Stimulated activated CD4-positive, alpha-beta T cell treated with anti-CD3 and anti-CD28 coated beads, Interleukin-1b, Interleukin-23, amount 100 ng/mL, for 24 hours (primary cell): ENCODE measurements at regions not wholly inside any gene's neighbourhood (a gene's known extent, or its start where the extent isn't known, plus 50 kb on each side); places are given as distances from the start of the nearest gene placed in this dataset.
"Not testable (repeated sequence)": the region's sequence is repeated elsewhere in the genome, so short reads cannot be mapped to it uniquely, and the experiment has no call there.

Experiments
- DNase-seq, 4 experiments: peaks; one replicate each; pipeline ENCODE4 v3.0.0-alpha.2; 2020; ENCODE audit warnings: low read depth in 4 of 4, low spot score in 1 of 4

DNA sequence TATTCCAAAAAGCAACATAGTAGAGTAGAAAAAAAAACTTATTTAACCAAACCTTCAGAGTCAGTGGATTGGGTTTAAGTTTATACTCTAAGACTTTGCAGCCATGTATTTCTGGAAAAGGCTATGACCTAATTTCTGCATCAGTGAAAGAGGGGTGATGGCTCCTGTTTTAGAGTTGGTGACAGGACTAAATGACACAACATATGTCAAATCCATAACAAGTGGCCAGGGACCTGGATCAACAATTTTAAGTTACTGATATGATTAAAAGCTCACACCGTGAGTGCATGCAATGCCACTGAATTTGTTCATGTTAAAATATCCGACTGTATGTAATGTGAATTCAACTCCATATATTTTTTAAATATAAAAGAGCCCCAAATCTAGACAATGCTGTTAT lies 390.6 kb downstream of the TNS3 start:
- no peak for DNase-seq

DNA sequence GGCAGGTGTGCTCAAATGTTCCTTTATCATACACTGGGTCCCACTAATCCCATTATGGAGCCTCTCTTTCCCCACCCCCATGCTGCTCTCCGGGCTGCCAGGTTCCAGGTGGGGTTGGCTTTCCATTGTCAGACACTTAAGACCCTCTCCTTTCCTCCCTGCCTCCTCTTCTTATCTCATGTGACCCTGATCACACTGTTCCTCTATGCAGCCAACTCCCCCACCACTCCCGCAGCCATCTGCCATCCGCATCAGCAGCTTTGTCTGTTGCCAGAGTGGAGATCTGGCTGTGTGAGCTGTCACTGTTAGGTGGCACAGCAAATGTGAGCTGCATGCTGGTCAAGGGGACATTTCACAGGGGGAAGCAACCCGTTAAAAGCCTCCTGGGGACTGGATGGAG lies 391.4 kb downstream of the TNS3 start:
- no peak for DNase-seq

DNA sequence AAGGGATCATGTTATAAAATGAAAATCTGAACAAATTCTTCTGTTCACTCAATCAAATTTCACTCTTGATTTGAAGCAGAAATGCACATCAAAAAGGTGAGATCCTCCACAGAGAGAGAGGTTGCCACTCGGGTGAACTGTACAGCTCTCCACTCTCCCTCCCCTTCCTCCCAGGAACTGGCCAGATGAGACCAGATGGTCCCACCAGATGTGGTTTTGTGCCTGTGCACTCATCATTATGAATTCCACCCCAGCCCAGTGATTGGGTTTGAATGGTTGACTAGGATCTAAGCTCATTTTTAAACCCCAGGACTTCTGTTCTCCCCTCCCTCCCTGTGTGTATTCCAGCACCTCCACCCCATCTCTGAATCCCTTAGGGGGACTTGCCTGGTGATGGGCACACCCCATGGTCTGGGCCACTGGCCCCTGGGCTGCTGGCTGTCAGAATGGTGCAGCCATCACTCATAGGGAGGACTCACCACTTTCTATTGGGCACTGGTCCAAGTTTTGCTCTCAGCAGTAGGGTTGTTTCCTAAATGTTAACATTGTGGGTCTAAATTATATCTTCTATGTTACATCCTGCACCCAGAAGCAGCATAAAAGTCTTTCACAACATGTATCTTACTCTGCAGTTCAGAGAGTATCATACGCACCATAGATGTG lies 393.1 kb downstream of the TNS3 start:
- DNase-seq: no peak

DNA sequence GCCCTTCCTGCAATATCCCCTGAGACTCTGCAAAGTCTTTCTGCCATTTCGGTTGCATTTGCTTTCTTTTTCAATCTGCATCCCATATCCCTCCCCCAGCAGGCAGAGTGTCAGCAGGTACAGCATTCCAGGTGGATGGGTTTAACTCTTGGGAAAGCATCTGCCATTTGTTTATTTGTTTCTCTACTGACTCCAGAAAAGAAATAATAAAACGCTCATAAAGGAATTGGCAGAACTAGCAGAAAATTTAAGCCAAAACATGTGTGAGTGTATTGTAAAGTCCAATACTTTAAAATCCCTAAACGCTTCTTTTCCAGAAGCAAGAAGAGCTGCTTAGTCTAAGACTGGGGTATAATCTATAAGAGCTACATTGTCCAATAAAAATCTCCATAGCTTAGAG lies 393.8 kb downstream of the TNS3 start:
- no peak for DNase-seq

DNA sequence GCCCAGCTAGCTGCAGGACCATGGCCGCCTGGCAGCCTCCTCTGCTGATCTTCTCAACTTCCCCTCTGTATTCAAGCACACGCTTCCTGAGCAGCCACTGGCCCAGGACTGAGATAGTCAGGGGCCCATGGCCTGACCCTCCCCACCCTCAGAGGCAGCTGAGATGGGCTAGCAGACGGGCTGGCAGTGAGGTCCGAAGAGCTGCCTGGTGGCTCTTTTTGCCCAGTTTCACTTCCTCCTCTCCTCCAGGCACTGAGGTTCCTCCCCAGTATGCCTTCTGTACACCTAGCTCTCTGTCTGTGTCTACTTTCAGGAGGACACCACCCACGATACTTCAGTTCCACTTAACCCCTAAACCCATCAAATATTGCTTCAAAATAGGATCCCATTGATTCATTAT lies 395.6 kb downstream of the TNS3 start:
- no peak for DNase-seq

DNA sequence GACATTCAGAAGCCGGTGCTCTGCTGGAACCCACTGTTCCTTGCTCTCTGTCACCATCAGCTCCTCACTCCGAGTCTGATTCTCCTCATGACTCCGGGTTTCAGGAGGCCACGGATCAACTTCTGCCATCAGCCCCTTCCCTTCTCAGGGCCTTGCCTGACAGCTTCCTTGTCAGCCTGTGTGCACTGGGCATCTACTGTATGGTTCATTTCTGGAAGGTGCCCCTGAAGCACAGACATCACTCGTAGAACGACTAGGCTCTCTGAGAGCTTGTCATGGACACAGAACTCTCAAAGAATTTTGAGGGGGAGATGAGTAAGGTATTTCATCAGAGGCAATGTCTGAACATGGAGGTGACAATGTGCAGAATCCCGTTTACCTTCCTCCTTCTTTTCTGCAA lies 396.1 kb downstream of the TNS3 start:
- DNase-seq: no peak

DNA sequence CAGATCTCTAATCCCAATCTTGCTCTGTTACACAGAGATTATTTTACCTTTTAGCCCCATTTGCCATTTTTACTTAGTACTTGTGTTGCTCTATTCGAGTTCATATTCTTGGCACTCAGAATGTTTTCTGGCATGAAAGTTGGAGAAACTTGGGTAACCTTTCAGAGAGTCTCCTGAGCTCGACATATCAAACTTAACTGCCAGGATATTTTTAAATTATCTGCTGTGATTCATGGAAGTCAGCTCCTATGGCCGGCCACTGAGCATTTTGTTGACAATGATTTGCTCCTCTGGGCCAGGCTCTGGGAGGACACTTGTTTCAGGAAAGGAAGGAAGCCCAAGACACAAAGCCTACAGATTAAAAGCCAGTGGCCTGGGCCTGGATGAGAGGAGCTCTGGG lies 396.7 kb downstream of the TNS3 start:
- DNase-seq: no peak

DNA sequence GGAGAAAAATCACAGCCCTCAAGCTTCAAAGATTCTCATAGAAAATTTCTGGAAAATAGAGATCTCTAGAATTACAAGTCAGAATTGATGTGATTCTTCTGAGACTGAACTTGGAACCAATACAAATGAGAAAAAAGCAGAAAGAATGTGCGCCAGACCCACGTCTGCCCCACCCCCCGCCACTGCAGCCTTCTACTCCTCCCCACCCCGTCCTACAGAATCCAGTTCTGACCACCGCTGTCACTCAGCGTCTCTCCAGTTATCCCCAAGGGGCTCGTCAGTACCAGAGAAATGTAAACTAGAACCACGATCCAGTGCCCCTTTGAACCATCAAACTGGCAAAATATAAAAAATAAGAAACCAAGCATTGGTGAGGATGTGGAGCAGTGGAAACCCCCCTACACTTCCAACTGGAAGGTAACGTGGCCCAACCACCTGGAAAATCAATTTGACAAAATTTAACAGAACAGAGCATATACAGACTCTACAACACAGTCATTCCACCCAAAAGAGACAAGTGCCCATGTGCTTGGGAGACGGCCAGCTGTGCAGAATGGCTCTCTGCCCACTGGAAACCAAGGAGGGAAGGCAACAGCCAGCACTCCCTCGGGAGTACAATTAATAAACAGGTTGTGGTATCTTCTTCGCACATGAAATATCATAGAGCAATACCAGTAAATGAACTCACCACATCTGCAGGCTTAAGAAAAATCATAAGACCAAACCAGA lies 397.9 kb downstream of the TNS3 start:
- DNase-seq: no peak

DNA sequence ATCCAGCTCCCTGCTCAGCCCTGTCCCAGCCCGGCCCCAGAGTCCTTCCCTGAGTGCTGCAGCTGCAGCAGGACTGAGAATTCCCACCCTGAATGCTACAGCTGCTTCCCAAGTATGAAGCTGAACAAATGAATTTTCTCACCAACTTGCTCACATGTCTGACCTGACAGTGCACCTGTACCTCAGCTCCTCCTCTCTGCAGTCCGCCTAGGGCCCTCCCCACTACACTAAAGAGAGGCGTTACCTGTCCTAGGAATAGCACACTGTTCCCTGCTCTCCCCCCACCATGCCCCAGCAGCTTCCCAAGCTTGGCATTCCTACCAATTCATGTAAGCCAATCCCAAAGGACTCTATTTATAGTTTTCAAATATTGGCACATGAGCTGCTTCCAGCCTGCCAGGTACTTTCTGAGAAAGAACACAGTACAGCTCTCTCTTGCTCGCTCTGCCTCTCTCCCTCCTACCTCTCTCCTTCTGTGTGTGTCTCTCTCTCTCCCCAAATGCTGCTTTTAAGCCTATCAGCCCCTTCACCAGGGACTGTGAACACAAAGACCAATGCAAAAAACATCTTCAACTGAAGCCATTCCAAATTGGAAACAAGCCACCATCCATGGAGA lies 400.1 kb downstream of the TNS3 start:
- DNase-seq: no peak

DNA sequence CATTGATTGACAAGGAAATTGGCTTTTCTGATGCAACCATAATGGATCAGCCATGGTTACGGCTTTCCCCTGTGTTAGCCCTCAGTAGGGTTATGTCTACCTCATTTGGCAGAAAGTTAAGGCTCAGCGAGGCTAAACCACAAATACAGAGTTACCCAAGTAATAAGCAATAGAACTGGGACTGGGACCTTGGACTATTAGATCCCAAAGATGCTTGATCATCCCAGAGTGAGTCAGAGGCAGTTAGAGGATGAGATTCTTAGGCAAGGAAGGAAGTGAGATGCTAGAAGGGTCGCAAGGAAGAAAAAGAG lies 401.4 kb downstream of the TNS3 start:
- no peak for DNase-seq

DNA sequence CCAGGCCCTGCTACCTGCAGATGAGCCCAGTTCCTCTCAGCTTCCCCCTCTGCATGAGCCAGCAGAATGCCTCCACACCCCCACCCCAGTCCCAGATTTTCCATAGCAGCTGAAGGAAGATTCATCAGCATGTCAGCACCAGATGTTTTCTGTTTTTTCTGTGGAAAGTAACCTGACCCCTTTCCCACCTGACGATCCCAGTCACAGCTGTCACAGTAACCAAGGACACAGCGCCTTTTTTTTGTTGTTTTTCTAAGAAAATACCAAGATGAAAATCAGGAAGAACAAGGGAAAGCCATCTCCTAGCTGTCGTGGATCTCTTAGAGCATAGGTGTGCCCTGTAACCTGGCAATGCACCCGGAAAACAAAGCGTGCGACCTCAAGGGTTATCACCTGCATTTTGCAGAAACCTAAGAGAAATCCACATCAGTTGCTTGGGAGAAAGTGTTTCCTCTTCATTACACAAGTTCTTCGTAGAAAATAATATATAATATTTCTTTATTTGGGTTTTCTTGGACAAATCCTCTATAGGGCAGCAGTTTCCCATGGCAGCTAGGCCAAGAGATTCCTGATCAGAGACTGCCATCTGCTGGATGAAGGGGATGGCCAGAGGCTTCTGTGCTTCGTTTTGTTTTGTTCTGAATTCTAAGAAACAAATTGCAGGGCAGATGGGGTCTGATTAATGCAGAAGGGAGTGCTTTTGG lies 401.9 kb downstream of the TNS3 start:
- DNase-seq: no peak

DNA sequence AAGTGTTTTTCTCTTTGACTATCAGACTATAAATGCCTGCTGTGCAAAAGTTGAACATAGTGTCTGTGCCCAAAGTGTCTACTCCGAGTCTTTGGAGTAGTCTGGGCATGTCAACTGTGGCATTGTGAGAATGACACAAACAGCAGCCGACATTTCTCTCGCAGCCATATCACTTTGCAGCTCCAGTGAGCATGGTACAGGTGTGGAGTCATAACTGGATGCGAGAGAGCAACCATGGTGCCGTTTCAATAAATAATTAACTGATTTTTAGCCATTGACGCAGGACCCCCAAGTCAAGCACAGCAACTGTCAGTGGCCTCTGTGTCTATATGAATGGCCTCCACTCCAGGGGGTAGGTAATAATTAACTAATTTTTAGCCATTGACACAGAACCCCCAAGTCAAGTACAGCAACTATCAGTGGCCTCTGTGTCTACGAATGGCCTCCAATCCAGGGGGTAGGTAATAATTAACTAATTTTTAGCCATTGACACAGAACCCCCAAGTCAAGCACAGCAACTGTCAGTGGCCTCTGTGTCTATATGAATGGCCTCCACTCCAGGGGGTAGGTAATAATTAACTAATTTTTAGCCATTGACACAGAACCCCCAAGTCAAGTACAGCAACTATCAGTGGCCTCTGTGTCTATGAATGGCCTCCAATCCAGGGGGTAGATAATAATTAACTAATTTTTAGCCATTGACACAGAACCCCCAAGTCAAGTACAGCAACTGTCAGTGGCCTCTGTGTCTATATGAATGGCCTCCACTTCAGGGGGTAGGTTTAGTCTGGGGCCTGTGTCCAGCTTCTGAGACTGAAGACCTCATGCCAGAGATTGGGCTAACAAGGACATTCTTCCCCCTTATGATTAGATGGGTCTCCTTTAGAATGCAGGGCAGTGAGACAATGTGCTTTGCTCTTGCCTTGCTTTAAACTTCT lies 409.0 kb downstream of the TNS3 start:
- DNase-seq: not testable (repeated sequence)

DNA sequence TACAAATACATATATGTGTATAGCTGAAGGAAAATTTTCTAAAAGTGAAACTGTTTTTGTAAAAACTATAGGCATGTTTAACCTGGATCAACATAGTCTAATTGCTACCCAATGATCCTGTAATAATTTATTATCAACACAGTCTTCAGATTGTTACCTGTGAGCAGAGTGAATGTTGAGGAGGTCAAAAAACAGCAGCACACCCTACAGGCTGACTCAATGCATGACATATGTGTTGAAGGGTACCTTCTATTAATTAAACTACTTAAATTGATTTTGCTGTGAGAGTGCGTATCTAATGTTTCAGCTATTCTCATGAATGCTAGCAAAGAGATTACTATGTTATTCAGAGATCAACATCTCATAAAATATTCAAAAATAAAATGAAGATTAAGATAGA lies 411.4 kb downstream of the TNS3 start:
- no peak for DNase-seq

DNA sequence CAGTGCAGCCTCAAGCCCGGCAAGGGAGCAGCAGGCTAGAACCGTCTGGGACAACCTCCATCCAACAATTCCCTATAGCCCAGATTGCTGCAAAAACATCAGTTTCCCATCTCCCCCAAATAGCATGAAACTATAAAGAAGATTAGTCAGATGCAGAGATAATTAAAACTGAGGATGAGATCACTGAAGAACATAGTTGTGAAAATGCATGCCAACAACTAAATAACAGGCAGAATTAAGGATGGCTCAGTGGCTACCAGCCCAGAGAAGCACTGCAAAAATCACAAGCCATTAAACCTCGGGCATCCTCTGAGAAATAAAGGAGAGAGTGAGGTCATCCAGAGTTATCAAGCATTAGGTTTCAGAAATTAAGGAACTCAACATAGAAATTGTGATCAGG lies 427.1 kb downstream of the TNS3 start:
- no peak for DNase-seq

DNA sequence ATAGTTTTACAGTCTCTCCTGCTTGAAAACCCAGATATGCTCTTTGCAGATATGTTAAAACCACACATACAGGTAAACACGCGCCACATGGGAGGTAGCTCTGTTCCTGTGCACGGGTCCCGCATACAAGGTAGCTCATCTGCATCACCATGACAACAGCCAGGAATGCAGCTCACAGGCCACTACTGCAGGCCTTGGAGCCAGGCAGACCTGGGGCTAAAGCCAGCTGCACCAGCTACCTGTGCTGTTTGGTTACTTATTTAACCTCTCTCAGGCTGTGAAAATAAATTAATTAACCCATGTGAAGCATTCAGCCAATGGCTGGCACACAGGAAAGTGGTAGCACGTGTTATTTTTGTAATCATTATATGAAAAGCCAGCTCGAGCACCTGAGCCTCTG lies 428.3 kb downstream of the TNS3 start:
- no peak for DNase-seq

DNA sequence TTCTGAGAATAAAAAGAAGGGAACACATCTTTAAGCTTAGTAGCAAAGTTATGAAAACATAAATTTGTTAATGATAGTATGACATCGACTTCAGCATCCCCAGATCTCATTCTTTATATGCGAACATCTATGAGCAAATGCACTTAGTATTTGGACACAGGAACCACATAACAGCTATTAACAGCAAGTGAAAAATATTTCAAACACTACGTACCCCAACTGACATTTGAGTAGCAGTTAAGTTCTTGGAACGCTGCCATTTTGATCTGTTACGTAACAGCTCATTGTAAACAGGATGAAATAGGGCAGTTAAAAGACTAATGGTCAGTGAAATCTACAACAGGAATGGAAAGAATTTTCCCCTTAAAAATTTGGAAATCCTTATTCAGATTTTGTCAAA lies 428.9 kb downstream of the TNS3 start:
- no peak for DNase-seq

DNA sequence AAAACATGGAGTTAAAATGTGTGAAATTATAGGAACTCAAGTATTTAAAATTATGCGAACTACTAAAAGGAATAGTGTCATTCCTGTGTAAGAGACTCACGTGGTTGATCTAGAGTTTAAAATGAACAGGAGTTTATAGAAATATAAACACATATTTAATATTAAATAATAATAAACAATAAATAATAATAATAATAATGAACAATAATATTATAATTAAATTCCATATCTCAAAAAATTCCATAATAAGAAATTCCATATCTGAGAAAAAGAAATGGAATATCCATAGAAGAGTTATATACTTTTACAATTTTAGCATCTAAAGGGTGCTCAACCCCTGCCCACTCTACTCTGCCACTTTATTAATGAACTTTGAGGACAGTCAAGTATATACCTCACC lies 429.6 kb downstream of the TNS3 start:
- no peak for DNase-seq

DNA sequence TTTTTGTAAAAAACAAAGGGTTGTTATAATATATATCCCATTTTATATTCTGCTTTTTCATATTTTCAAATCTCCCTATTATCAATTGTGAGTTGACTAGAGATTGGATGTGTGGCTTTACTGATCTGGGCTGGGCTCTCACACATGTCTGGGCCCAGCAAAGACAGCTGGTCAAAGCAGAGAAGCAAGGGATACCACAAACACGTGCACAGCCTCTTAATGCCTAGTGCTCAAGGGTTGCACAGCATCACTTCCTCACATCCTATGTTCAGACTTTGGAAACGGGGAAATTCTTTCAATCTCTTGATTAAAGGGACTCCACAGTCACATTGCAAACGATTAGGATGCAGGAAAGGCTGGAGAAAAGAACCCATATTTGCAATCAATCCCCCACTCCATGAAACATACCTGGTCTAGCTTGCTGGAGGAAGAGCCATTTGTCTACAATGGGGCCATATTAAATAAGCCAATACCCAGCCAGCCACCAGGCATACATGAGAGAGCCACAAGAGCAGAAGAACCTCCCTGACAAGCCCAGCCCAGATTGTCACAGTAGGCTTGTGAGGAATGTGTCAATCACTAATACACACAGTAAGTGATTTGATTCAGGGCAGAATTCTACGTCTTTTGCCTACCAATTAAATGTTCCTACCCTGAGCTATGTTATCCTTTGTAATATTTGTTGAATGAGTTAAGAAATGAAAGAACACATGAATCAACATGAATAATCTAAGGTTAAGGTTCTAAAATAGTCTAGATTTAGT lies 431.2 kb downstream of the TNS3 start:
- DNase-seq: no peak

DNA sequence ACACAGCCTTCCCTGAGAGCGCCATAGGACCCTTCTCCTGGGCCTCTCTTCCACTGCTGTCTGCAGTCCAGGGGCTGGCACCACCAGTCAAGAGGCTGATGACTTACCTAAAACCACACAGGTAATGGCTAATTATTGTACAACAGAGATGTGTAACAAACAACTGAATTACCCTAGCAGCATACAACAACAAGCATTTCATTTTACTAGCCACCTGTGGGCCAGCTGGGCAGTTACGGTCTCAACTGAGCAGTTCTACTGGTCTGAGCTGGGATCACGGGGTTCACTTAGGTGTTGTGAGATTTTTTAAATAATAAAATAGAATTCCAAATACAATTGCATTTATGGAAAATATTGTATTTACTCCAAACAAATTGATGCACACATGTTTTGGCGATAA lies 431.9 kb downstream of the TNS3 start:
- no peak for DNase-seq

DNA sequence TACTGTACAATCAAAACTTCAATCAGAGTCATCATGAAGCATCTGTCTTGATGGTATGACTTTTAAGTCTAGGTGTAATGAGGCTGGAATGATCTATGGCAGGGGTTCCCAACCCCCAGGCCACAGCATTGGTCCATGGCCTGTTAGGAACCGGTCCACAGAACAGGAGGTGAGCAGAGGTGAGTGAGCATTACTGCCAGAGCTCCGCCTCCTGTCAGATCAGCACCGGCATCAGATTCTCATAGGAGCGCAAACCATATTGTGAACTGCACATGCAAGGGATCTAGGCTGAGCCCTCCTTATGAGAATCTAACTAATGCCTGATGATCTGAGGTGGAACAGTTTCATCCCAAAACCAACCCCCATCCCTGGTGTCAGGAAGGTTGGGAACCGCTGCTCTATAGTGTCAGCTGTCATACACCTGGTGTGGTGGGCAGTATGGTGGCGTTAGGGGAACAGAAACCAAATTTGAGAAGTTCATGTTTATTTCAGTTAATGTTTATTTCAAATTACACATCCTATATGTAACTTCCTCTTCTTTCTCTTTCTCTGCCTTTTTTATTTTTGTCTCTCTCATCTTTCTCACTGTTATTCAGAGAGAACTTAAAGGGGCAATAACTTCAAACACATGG lies 432.6 kb downstream of the TNS3 start:
- no peak for DNase-seq
